ENCODE measurements at regions not wholly inside any gene's neighbourhood (a gene's known extent, or its start where the extent isn't known, plus 50 kb on each side); places are given as distances from the start of the nearest gene placed in this dataset.

DNA sequence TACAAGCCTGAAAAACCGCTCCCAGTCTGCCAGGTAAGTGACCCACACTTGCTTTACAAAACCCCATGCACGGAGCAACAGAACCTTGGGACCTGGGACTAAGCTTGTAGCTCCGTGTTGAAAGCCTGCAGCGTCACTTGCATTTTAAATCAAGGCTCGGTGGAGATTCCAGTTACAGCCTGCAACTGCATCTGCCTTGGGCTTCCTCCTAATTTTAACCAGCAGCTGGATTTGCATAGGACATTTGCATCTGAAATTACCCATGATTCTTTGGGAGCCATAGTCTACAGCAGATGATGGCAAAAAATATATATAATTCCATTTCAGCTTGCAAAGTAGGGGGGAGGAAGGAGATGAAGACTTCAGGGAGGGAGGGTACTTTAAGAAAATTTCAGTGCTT, 62.4 kb upstream of the IGSF21 start:
- H3K4me1 ChIP-seq (ENCODE audit: control insufficient read depth, insufficient read depth, low read length), result no peaks in the 10 kb centered on the region
- no peak overlapping the region for H3K4me3 ChIP-seq (ENCODE audit: low read length)
- H3K27me3 ChIP-seq (replicated peaks; ENCODE audit: control insufficient read depth, insufficient read depth, low read length), result peaks cover 24% of the 10 kb centered on the region
- H3K36me3 ChIP-seq (ENCODE audit: control insufficient read depth, insufficient read depth, low read length, severe bottlenecking), result no peaks in the 10 kb centered on the region
- DNase-seq (ENCODE audit: low read depth), result no peak
- H3K9me3 ChIP-seq (ENCODE audit: control insufficient read depth, low read length), result no peaks in the 10 kb centered on the region
- H3K9ac ChIP-seq (ENCODE audit: low read length), result no peak overlapping the region

DNA sequence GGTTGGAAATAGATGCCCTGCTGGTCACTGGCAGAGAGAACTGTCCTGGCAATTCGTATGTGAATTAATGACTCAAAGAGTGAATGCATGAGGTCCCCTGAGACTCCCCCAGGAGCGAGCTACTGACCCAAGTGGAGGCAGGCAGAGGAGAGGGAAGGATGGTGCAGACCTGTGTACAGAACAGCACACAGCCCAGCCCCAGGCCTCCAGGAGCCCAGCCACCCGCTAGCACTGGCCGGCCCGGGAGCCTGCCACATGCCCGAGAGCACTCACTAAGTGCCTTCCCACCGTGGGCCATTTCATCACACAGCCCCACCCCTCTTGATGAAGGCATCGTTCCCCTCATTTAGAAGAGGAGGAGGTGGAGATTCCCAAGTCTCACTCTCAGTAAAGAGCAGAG, 62.0 kb upstream of the IGSF21 start:
- Histone ChIP-seq H3K9me3 (ENCODE audit: control insufficient read depth, low read length) (no peaks in the 10 kb centered on the region), H3K4me3 (ENCODE audit: low read length) (no peak overlapping the region), H3K9ac (ENCODE audit: low read length) (no peak overlapping the region), H3K27me3 (replicated peaks; ENCODE audit: control insufficient read depth, insufficient read depth, low read length) (peaks cover 21% of the 10 kb centered on the region), H3K36me3 (ENCODE audit: control insufficient read depth, insufficient read depth, low read length, severe bottlenecking) (no peaks in the 10 kb centered on the region), H3K4me1 (ENCODE audit: control insufficient read depth, insufficient read depth, low read length) (no peaks in the 10 kb centered on the region)
- no peak for DNase-seq (ENCODE audit: low read depth)

DNA sequence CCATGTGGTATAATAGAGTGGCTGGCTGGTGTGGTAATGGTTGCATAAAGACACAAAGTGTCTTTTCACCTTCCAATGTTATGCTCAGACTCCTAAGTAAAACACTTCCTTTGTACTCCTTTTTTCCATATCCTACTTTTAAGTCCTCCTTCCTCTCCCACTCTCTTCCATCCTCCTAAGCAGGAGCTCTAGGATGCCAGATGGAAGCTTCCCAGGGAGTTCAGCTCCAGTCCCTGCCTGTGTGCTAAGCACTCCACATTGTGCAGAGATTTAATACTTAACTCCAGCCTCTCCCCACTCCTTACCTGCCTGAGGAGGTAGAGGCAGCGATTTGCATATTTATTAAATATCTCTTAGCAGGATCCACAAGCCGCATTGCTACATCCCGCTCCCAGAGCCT, 60.5 kb upstream of the IGSF21 start:
- Histone ChIP-seq H3K4me3 (ENCODE audit: low read length) (no peak overlapping the region), H3K9me3 (ENCODE audit: control insufficient read depth, low read length) (no peaks in the 10 kb centered on the region), H3K27me3 (replicated peaks; ENCODE audit: control insufficient read depth, insufficient read depth, low read length) (peaks cover 23% of the 10 kb centered on the region), H3K9ac (ENCODE audit: low read length) (no peak overlapping the region), H3K36me3 (ENCODE audit: control insufficient read depth, insufficient read depth, low read length, severe bottlenecking) (no peaks in the 10 kb centered on the region), H3K4me1 (ENCODE audit: control insufficient read depth, insufficient read depth, low read length) (no peaks in the 10 kb centered on the region)
- DNase-seq (ENCODE audit: low read depth), result no peak

DNA sequence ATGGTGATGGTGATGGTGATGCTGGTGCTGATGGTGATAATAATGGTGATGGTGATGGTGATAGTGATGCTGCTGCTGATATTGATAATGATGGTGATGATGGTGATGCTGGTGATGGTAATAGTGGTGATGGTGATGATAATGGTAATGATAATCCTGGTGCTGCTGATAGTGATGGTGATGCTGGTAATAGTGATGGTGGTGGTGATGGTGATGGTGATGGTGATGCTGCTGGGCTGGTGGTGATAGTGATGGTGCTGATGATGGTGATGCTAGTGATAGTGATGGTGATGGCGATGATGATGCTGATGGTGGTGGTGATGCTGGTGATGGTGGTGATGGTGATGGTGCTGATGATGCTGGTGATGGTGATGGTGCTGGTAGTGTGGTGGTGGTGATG, 58.4 kb upstream of the IGSF21 start:
- H3K4me3 ChIP-seq (ENCODE audit: low read length), result no peak overlapping the region
- H3K9ac ChIP-seq (ENCODE audit: low read length), result no peak overlapping the region
- peaks cover 31% of the 10 kb centered on the region for H3K27me3 ChIP-seq (replicated peaks; ENCODE audit: control insufficient read depth, insufficient read depth, low read length)
- no peaks in the 10 kb centered on the region for H3K9me3 ChIP-seq (ENCODE audit: control insufficient read depth, low read length)
- no peaks in the 10 kb centered on the region for H3K4me1 ChIP-seq (ENCODE audit: control insufficient read depth, insufficient read depth, low read length)
- no peaks in the 10 kb centered on the region for H3K36me3 ChIP-seq (ENCODE audit: control insufficient read depth, insufficient read depth, low read length, severe bottlenecking)
- no peak for DNase-seq (ENCODE audit: low read depth)

DNA sequence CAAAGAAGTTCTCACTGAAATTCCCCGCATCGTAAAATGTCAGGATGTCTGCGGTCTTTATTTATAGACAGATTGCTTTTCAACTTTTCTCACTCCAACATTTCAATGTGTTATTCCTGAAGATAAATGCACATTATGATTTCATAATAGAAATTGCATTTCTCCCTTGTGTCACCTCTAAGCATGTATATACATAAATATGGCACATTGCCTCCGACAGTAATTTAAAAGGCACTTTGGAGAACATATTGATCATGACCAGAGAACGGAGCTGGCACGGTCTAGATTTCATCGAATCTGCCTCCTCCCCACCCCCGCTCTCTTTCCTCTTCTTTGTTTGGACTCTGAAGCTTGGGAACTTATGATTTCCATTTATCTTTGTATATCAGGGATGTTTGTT, 54.9 kb upstream of the IGSF21 start:
- DNase-seq (ENCODE audit: low read depth), result no peak
- no peaks in the 10 kb centered on the region for H3K9me3 ChIP-seq (ENCODE audit: control insufficient read depth, low read length)

DNA sequence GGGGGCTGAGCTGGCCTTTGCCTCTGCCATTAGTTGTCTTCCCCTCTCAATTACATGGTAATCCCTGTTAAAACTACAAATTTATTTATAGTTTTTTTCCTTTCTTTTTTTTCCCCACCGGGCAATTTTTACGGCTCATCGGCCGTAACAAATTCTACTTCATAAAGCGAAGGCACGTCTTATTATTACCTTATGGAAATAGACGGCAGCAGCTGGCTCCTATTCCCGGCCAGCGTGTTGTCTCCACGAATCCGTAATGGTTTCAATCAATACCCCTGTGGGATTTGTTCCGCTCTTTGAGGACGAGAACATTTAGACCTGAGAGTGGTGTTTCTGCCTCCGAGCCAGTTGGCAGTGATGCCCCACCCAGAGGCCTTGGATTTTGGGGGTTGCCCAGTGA, 52.4 kb upstream of the IGSF21 start:
- Histone ChIP-seq H3K4me3 (ENCODE audit: low read length) (no peak overlapping the region), H3K9me3 (ENCODE audit: control insufficient read depth, low read length) (no peaks in the 10 kb centered on the region), H3K36me3 (ENCODE audit: control insufficient read depth, insufficient read depth, low read length, severe bottlenecking) (no peaks in the 10 kb centered on the region), H3K27me3 (replicated peaks; ENCODE audit: control insufficient read depth, insufficient read depth, low read length) (peaks cover 70% of the 10 kb centered on the region), H3K9ac (ENCODE audit: low read length) (no peak overlapping the region), H3K4me1 (ENCODE audit: control insufficient read depth, insufficient read depth, low read length) (no peaks in the 10 kb centered on the region)
- DNase-seq (ENCODE audit: low read depth), result no peak

More for the DNA sequence above, 54.9 kb upstream of the IGSF21 start:
- Histone ChIP-seq H3K9ac (ENCODE audit: low read length) (no peak overlapping the region), H3K36me3 (ENCODE audit: control insufficient read depth, insufficient read depth, low read length, severe bottlenecking) (no peaks in the 10 kb centered on the region), H3K4me3 (ENCODE audit: low read length) (no peak overlapping the region), H3K4me1 (ENCODE audit: control insufficient read depth, insufficient read depth, low read length) (no peaks in the 10 kb centered on the region), H3K27me3 (replicated peaks; ENCODE audit: control insufficient read depth, insufficient read depth, low read length) (peaks cover 47% of the 10 kb centered on the region)

DNA sequence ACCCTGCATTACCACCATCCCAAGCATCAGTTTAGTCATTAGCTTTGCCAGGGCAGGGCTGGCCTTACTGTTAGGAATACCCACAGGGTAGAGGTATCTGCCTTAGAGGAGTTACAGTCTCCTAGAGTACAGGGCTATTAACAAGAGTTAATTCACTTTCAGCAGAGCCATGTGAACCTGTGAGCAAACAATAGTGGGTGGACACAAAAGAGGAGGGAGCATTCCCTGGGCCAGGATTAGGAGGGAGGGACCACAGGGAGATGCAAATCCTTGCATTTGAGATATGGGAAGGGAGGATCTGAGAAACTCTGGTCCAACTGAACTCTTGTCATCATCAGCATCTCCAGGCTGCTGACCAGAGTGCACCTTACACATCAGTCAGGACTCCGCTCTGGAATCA, 51.1 kb upstream of the IGSF21 start:
- Histone ChIP-seq H3K9me3 (ENCODE audit: control insufficient read depth, low read length) (no peaks in the 10 kb centered on the region), H3K9ac (ENCODE audit: low read length) (no peak overlapping the region), H3K4me1 (ENCODE audit: control insufficient read depth, insufficient read depth, low read length) (no peaks in the 10 kb centered on the region), H3K36me3 (ENCODE audit: control insufficient read depth, insufficient read depth, low read length, severe bottlenecking) (no peaks in the 10 kb centered on the region), H3K27me3 (replicated peaks; ENCODE audit: control insufficient read depth, insufficient read depth, low read length) (peaks cover 66% of the 10 kb centered on the region), H3K4me3 (ENCODE audit: low read length) (no peak overlapping the region)
- DNase-seq (ENCODE audit: low read depth), result no peak

DNA sequence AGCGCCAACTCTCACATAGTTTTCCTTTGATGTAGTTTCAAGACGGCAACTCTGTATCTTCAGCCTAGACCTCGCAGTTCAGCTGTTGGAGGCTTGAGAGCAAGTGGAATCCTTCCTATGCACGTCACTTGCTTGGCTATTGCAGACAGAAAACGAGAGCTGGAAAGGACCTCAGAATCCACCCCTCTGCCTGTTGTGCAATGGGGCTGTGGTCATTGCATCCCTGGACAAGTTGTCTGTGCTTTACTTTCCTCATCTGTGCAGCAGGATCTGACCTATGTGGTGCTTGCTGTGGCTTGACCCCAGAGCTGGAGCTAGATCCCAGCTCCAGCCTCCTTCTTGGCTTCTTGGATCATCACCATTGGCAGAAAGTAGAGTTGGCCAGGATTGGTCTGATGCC, 50.0 kb upstream of the IGSF21 start:
- Histone ChIP-seq H3K4me3 (ENCODE audit: low read length) (no peak overlapping the region), H3K9me3 (ENCODE audit: control insufficient read depth, low read length) (peaks cover 6% of the 10 kb centered on the region), H3K9ac (ENCODE audit: low read length) (no peak overlapping the region), H3K27me3 (replicated peaks; ENCODE audit: control insufficient read depth, insufficient read depth, low read length) (peaks cover 62% of the 10 kb centered on the region), H3K36me3 (ENCODE audit: control insufficient read depth, insufficient read depth, low read length, severe bottlenecking) (no peaks in the 10 kb centered on the region), H3K4me1 (ENCODE audit: control insufficient read depth, insufficient read depth, low read length) (no peaks in the 10 kb centered on the region)
- DNase-seq (ENCODE audit: low read depth), result no peak
